CD8-positive, alpha-beta memory T cell (primary cell): ENCODE measurements at regions not wholly inside any gene's neighbourhood (a gene's known extent, or its start where the extent isn't known, plus 50 kb on each side); places are given as distances from the start of the nearest gene placed in this dataset.

Experiments used
- CTCF ChIA-PET: fragments of 350-600 bp; sonication (Branson Sonifier 250); formaldehyde crosslinking; loops from one replicate; lab custom pipeline; 2021; ENCODE audit warnings: antibody characterized with exemption; lab: Charles Lee
- POLR2A ChIA-PET: fragments of 350-600 bp; sonication (Branson Sonifier 250); formaldehyde crosslinking; loops from one replicate; lab custom pipeline; 2021; ENCODE audit warnings: antibody characterized with exemption; lab: Charles Lee
- DNase-seq, 5 donors: peaks; one replicate each; pipeline versions ENCODE4 v3.0.0 to v3.0.0-alpha.2; 2020 to 2022; ENCODE audit warnings: mixed read lengths in 1 of 5
- H3K27ac ChIP-seq: one replicate; pipeline ENCODE4 v1.7.0; 2013; ENCODE audit warnings: low read depth, mild to moderate bottlenecking, low read length, moderate library complexity
- H3K27me3 ChIP-seq: 2 replicates; pipeline ENCODE4 v1.7.0; 2013; ENCODE audit warnings: low read length, mild to moderate bottlenecking; ENCODE audit not compliant: insufficient read depth, poor library complexity, severe bottlenecking
- H3K36me3 ChIP-seq: 2 replicates; pipeline ENCODE4 v1.7.0; 2013; ENCODE audit warnings: mild to moderate bottlenecking, low read length, moderate library complexity; ENCODE audit not compliant: insufficient read depth
- H3K4me1 ChIP-seq: 2 replicates; pipeline ENCODE4 v1.7.0; 2013; ENCODE audit warnings: mild to moderate bottlenecking, low read length, moderate library complexity; ENCODE audit not compliant: insufficient read depth
- H3K4me3 ChIP-seq: 2 replicates; pipeline ENCODE4 v1.7.0; 2013; ENCODE audit warnings: mild to moderate bottlenecking, low read length
- H3K9me3 ChIP-seq: 2 replicates; pipeline ENCODE4 v1.7.0; 2013; ENCODE audit warnings: mild to moderate bottlenecking, low read length
- H3K27ac Mint-ChIP-seq, 8 donors: one replicate each; pipeline ENCODE4 v1.8.0; 2020 to 2021; ENCODE audit warnings: mixed read lengths in 8 of 8, mild to moderate bottlenecking in 6 of 8, inconsistent platforms in 3 of 8, moderate library complexity in 3 of 8
- H3K27me3 Mint-ChIP-seq, 2 donors: one replicate each; pipeline ENCODE4 v1.8.0; 2020 to 2021; ENCODE audit warnings: mixed read lengths in 2 of 2, mild to moderate bottlenecking in 1 of 2, moderate library complexity in 1 of 2
- H3K36me3 Mint-ChIP-seq, 3 donors: one replicate each; pipeline ENCODE4 v1.8.0; 2020 to 2021; ENCODE audit warnings: mixed read lengths in 3 of 3, inconsistent platforms in 1 of 3, mild to moderate bottlenecking in 1 of 3
- H3K4me1 Mint-ChIP-seq, 3 donors: one replicate each; pipeline ENCODE4 v1.8.0; 2020 to 2021; ENCODE audit warnings: mixed read lengths in 3 of 3, inconsistent platforms in 1 of 3, mild to moderate bottlenecking in 1 of 3
- H3K4me3 Mint-ChIP-seq, 7 donors: one replicate each; pipeline ENCODE4 v1.8.0; 2020 to 2021; ENCODE audit warnings: mixed read lengths in 7 of 7, mild to moderate bottlenecking in 6 of 7, moderate library complexity in 4 of 7, inconsistent platforms in 2 of 7
- H3K9me3 Mint-ChIP-seq, 5 donors: one replicate each; pipeline ENCODE4 v1.8.0; 2020 to 2022; ENCODE audit warnings: mixed read lengths in 5 of 5, mild to moderate bottlenecking in 3 of 5, moderate library complexity in 2 of 5, inconsistent platforms in 1 of 5

- H3K4me1 Mint-ChIP-seq = no peaks in the 10 kb centered on the region
- H3K4me3 Mint-ChIP-seq = no peak overlapping the region
- no peaks in the 10 kb centered on the region for H3K27me3 Mint-ChIP-seq
- ChIA-PET POLR2A (no interaction called here), CTCF (interaction anchor here (1.1 kb wide), 1 partner anchor 23 kb away, joined by 3 read pairs; no protein-coding TSS in a partner anchor)
- no peaks in the 10 kb centered on the region for H3K36me3 Mint-ChIP-seq
- Histone ChIP-seq H3K27ac (no peak overlapping the region), H3K4me1 (no peaks in the 10 kb centered on the region), H3K9me3 (no peaks in the 10 kb centered on the region), H3K27me3 (no peaks in the 10 kb centered on the region), H3K4me3 (no peak overlapping the region), H3K36me3 (no peaks in the 10 kb centered on the region)
- DNase-seq = no peak
- H3K27ac Mint-ChIP-seq = no peak overlapping the region
- peaks cover under 1 to 9% (median 2%) of the 10 kb centered on the region in 5 donors for H3K9me3 Mint-ChIP-seq
Observed at GRCh38 chr2:59076079-59076619, 835.0 kb upstream of the FANCL start.

- Mint-ChIP-seq H3K36me3 (no peaks in the 10 kb centered on the region), H3K4me1 (no peaks in the 10 kb centered on the region), H3K9me3 (peaks cover 4 to 10% (median 5%) of the 10 kb centered on the region in 5 donors), H3K27ac (no peak overlapping the region), H3K27me3 (no peaks in the 10 kb centered on the region), H3K4me3 (no peak overlapping the region)
- Histone ChIP-seq H3K36me3 (no peaks in the 10 kb centered on the region), H3K27me3 (no peaks in the 10 kb centered on the region), H3K9me3 (no peaks in the 10 kb centered on the region), H3K4me3 (no peak overlapping the region), H3K4me1 (no peaks in the 10 kb centered on the region), H3K27ac (no peak overlapping the region)
- no peak for DNase-seq
- ChIA-PET POLR2A (no interaction called here), CTCF (no interaction called here)
Observed at GRCh38 chr2:59074071-59074470, 832.9 kb upstream of the FANCL start.

GRCh38 chr2:59073286-59073685 is 832.2 kb upstream of the FANCL start:
- no peaks in the 10 kb centered on the region for H3K36me3 ChIP-seq
- H3K36me3 Mint-ChIP-seq = no peaks in the 10 kb centered on the region
- H3K27me3 ChIP-seq = no peaks in the 10 kb centered on the region
- H3K27me3 Mint-ChIP-seq = no peaks in the 10 kb centered on the region
- CTCF ChIA-PET = no interaction called here
- H3K27ac Mint-ChIP-seq = no peak overlapping the region
- H3K27ac ChIP-seq = no peak overlapping the region
- H3K9me3 ChIP-seq = no peaks in the 10 kb centered on the region
- H3K4me3 Mint-ChIP-seq = no peak overlapping the region
- peaks cover 5 to 11% (median 9%) of the 10 kb centered on the region in 5 donors for H3K9me3 Mint-ChIP-seq
- no peak overlapping the region for H3K4me3 ChIP-seq
- H3K4me1 Mint-ChIP-seq = no peaks in the 10 kb centered on the region
- POLR2A ChIA-PET = no interaction called here
- no peak for DNase-seq
- H3K4me1 ChIP-seq = no peaks in the 10 kb centered on the region

- Histone ChIP-seq H3K27me3 (no peaks in the 10 kb centered on the region), H3K27ac (no peak overlapping the region), H3K4me3 (no peak overlapping the region), H3K9me3 (no peaks in the 10 kb centered on the region), H3K4me1 (no peaks in the 10 kb centered on the region), H3K36me3 (no peaks in the 10 kb centered on the region)
- CTCF ChIA-PET = no interaction called here
- H3K36me3 Mint-ChIP-seq = no peaks in the 10 kb centered on the region
- H3K9me3 Mint-ChIP-seq = peaks cover 5 to 11% (median 10%) of the 10 kb centered on the region in 5 donors
- no peak for DNase-seq
- H3K27ac Mint-ChIP-seq = no peak overlapping the region
- POLR2A ChIA-PET = no interaction called here
- no peaks in the 10 kb centered on the region for H3K4me1 Mint-ChIP-seq
- H3K4me3 Mint-ChIP-seq = no peak overlapping the region
- H3K27me3 Mint-ChIP-seq = no peaks in the 10 kb centered on the region
Observed at GRCh38 chr2:59068255-59068654, 827.1 kb upstream of the FANCL start.

GRCh38 chr2:59066787-59067399 is 825.8 kb upstream of the FANCL start:
- Histone ChIP-seq H3K4me3 (no peak overlapping the region), H3K9me3 (no peaks in the 10 kb centered on the region), H3K27ac (no peak overlapping the region), H3K4me1 (no peaks in the 10 kb centered on the region), H3K27me3 (no peaks in the 10 kb centered on the region), H3K36me3 (no peaks in the 10 kb centered on the region)
- ChIA-PET POLR2A (no interaction called here), CTCF (interaction anchor here (0.9 kb wide), 1 partner anchor 51 kb away, joined by 3 read pairs; no protein-coding TSS in a partner anchor)
- Mint-ChIP-seq H3K9me3 (peaks cover 5 to 11% (median 10%) of the 10 kb centered on the region in 5 donors), H3K27ac (no peak overlapping the region), H3K4me3 (no peak overlapping the region), H3K4me1 (no peaks in the 10 kb centered on the region), H3K27me3 (no peaks in the 10 kb centered on the region), H3K36me3 (no peaks in the 10 kb centered on the region)
- no peak for DNase-seq

GRCh38 chr2:59047373-59047995 is 806.4 kb upstream of the FANCL start:
- Histone ChIP-seq H3K9me3 (no peaks in the 10 kb centered on the region), H3K27me3 (no peaks in the 10 kb centered on the region), H3K4me1 (no peaks in the 10 kb centered on the region), H3K4me3 (no peak overlapping the region), H3K27ac (no peak overlapping the region), H3K36me3 (no peaks in the 10 kb centered on the region)
- ChIA-PET CTCF (no interaction called here), POLR2A (no interaction called here)
- Mint-ChIP-seq H3K9me3 (peaks cover 0 to 6% (median 0%) of the 10 kb centered on the region in 5 donors), H3K27ac (no peak overlapping the region), H3K4me1 (no peaks in the 10 kb centered on the region), H3K4me3 (no peak overlapping the region), H3K36me3 (no peaks in the 10 kb centered on the region), H3K27me3 (no peaks in the 10 kb centered on the region)
- DNase-seq = no peak

- ChIA-PET POLR2A (no interaction called here), CTCF (no interaction called here)
- no peaks in the 10 kb centered on the region for H3K36me3 ChIP-seq
- H3K4me1 Mint-ChIP-seq = no peaks in the 10 kb centered on the region
- no peaks in the 10 kb centered on the region for H3K36me3 Mint-ChIP-seq
- no peaks in the 10 kb centered on the region for H3K27me3 Mint-ChIP-seq
- DNase-seq = no peak
- H3K4me3 Mint-ChIP-seq = no peak overlapping the region
- no peaks in the 10 kb centered on the region for H3K4me1 ChIP-seq
- no peaks in the 10 kb centered on the region for H3K9me3 ChIP-seq
- H3K27ac ChIP-seq = no peak overlapping the region
- peaks cover 0 to 3% (median 0%) of the 10 kb centered on the region in 5 donors for H3K9me3 Mint-ChIP-seq
- no peak overlapping the region for H3K27ac Mint-ChIP-seq
- no peak overlapping the region for H3K4me3 ChIP-seq
- no peaks in the 10 kb centered on the region for H3K27me3 ChIP-seq
Observed at GRCh38 chr2:59046401-59047372, 805.6 kb upstream of the FANCL start.

GRCh38 chr2:59044736-59045135 is 803.6 kb upstream of the FANCL start:
- no peaks in the 10 kb centered on the region for H3K36me3 Mint-ChIP-seq
- POLR2A ChIA-PET = no interaction called here

More at GRCh38 chr2:59044736-59045135, 803.6 kb upstream of the FANCL start:
- no peak overlapping the region for H3K4me3 ChIP-seq
- Mint-ChIP-seq H3K27me3 (no peaks in the 10 kb centered on the region), H3K9me3 (peaks cover 0 to 5% (median 3%) of the 10 kb centered on the region in 5 donors), H3K4me3 (no peak overlapping the region), H3K27ac (no peak overlapping the region), H3K4me1 (no peaks in the 10 kb centered on the region)
- CTCF ChIA-PET = no interaction called here
- H3K9me3 ChIP-seq = no peaks in the 10 kb centered on the region
- H3K27me3 ChIP-seq = no peaks in the 10 kb centered on the region
- H3K36me3 ChIP-seq = no peaks in the 10 kb centered on the region
- no peak overlapping the region for H3K27ac ChIP-seq
- DNase-seq = no peak
- H3K4me1 ChIP-seq = no peaks in the 10 kb centered on the region
